ENCODE measurements at regions not wholly inside any gene's neighbourhood (a gene's known extent, or its start where the extent isn't known, plus 50 kb on each side); places are given as distances from the start of the nearest gene placed in this dataset.

- H3K36me3 ChIP-seq (replicated peaks) = no peaks in the 10 kb centered on the region
- in situ Hi-C loops (cut with HindIII; ENCODE audit: low pct_ligation_motif_present, low sequenced_read_pairs) = no loop called here
- TF ChIP-seq CTCF (IDR thresholded peaks at IDR 0.05; ENCODE audit: low read depth, low read length, missing control alignments) = peak; percentile 55
- H3K27ac ChIP-seq = no peak overlapping the region
- H3K4me3 ChIP-seq (ENCODE audit: low read depth, low read length) = no peak overlapping the region
- peak; percentile 23 for DNase-seq
- H3K27me3 ChIP-seq (replicated peaks) = no peaks in the 10 kb centered on the region
These were observed 102.6 kb downstream of the PERP start for GRCh38 chr6:138004430-138005287.

GRCh38 chr6:138005846-138006245, 101.4 kb downstream of the PERP start:
- Histone ChIP-seq H3K4me3 (ENCODE audit: low read depth, low read length) (no peak overlapping the region), H3K27me3 (replicated peaks) (no peaks in the 10 kb centered on the region), H3K36me3 (replicated peaks) (no peaks in the 10 kb centered on the region), H3K27ac (no peak overlapping the region)
- in situ Hi-C loops (cut with HindIII; ENCODE audit: low pct_ligation_motif_present, low sequenced_read_pairs) = no loop called here
- no peak for TF ChIP-seq CTCF (IDR thresholded peaks at IDR 0.05; ENCODE audit: low read depth, low read length, missing control alignments)
- DNase-seq = no peak

- in situ Hi-C loops (cut with HindIII; ENCODE audit: low pct_ligation_motif_present, low sequenced_read_pairs) = no loop called here
- DNase-seq = peak; percentile 17
- Histone ChIP-seq H3K4me3 (ENCODE audit: low read depth, low read length) (no peak overlapping the region), H3K27me3 (replicated peaks) (no peaks in the 10 kb centered on the region), H3K27ac (no peak overlapping the region), H3K36me3 (replicated peaks) (no peaks in the 10 kb centered on the region)
- peak; percentile 87 for TF ChIP-seq CTCF (IDR thresholded peaks at IDR 0.05; ENCODE audit: low read depth, low read length, missing control alignments)
These were observed 100.2 kb downstream of the PERP start for GRCh38 chr6:138007014-138007472.

GRCh38 chr6:138008791-138009190, 98.4 kb downstream of the PERP start:
- no peaks in the 10 kb centered on the region for H3K36me3 ChIP-seq (replicated peaks)
- H3K27me3 ChIP-seq (replicated peaks) = no peaks in the 10 kb centered on the region
- no peak for DNase-seq
- H3K4me3 ChIP-seq (ENCODE audit: low read depth, low read length) = no peak overlapping the region
- no peak for TF ChIP-seq CTCF (IDR thresholded peaks at IDR 0.05; ENCODE audit: low read depth, low read length, missing control alignments)
- H3K27ac ChIP-seq = no peak overlapping the region
- in situ Hi-C loops (cut with HindIII; ENCODE audit: low pct_ligation_motif_present, low sequenced_read_pairs) = no loop called here

- no peak for TF ChIP-seq CTCF (IDR thresholded peaks at IDR 0.05; ENCODE audit: low read depth, low read length, missing control alignments)
- in situ Hi-C loops (cut with HindIII; ENCODE audit: low pct_ligation_motif_present, low sequenced_read_pairs) = no loop called here
- DNase-seq = no peak
- H3K36me3 ChIP-seq (replicated peaks) = no peaks in the 10 kb centered on the region
- H3K27me3 ChIP-seq (replicated peaks) = no peaks in the 10 kb centered on the region
- H3K4me3 ChIP-seq (ENCODE audit: low read depth, low read length) = no peak overlapping the region
- H3K27ac ChIP-seq = no peak overlapping the region
These were observed 95.8 kb downstream of the PERP start for GRCh38 chr6:138011413-138011812.

Data from brain microvascular endothelial cell (primary cell).